ENCODE measurements at regions not wholly inside any gene's neighbourhood (a gene's known extent, or its start where the extent isn't known, plus 50 kb on each side); places are given as distances from the start of the nearest gene placed in this dataset.
"Not testable (repeated sequence)": the region's sequence is repeated elsewhere in the genome, so short reads cannot be mapped to it uniquely, and the experiment has no call there.

- not testable (repeated sequence) for TF ChIP-seq CTCF (conservative IDR thresholded peaks at IDR 0.05; ENCODE audit: low read length); EZH2phosphoT487 (IDR thresholded peaks at IDR 0.05; ENCODE audit: borderline replicate concordance, low read depth, low read length)
These were observed 55.4 kb upstream of the IGFBP5 start for GRCh38 chr2:216750750-216751149.
